Transverse colon (tissue), 4 donors: ENCODE measurements at regions not wholly inside any gene's neighbourhood (a gene's known extent, or its start where the extent isn't known, plus 50 kb on each side); places are given as distances from the start of the nearest gene placed in this dataset.

Experiments
- DNase-seq: peaks from one replicate; pipeline ENCODE4 v3.0.0-alpha.2; 2019
- H3K27ac ChIP-seq, 4 donors: fragments of 200-600 bp; sonication (generic); 2 replicates each; pipeline ENCODE4 v1.5.1; 2016 to 2018; ENCODE audit warnings: inconsistent platforms in 4 of 4
- H3K27me3 ChIP-seq: fragments of 200-600 bp; sonication (generic); 2 replicates; pipeline ENCODE4 v1.5.1; 2017; ENCODE audit warnings: inconsistent platforms
- H3K36me3 ChIP-seq, 4 donors: fragments of 200-600 bp; sonication (generic); 2 replicates each; pipeline ENCODE4 v1.5.1; 2017 to 2019; ENCODE audit warnings: inconsistent platforms in 4 of 4
- H3K4me1 ChIP-seq, 4 donors: fragments of 200-600 bp; sonication (generic); 2 replicates each; pipeline ENCODE4 v1.5.1; 2017 to 2020; ENCODE audit warnings: inconsistent platforms in 4 of 4
- H3K4me3 ChIP-seq, 4 donors: fragments of 200-600 bp; sonication (generic); 1 replicate in 1 of 4; 2 replicates in 3 of 4; pipeline versions ENCODE4 v1.5.1 to v1.6.1; 2017 to 2019; ENCODE audit warnings: inconsistent platforms in 4 of 4
- H3K9me3 ChIP-seq, 2 donors: fragments of 200-600 bp; sonication (generic); 2 replicates each; pipeline ENCODE4 v1.5.1; 2017 to 2019; ENCODE audit warnings: inconsistent platforms in 2 of 2
- CTCF ChIP-seq, 5 experiments: fragments of 200-600 bp in 3 of 5; fragments of 450-650 bp in 2 of 5; sonication (generic) in 3 of 5; IDR thresholded peaks; 1 replicate in 2 of 5; 2 replicates in 3 of 5; pipeline ENCODE4 v1.5.1; 2016 to 2017; ENCODE audit warnings: antibody characterized with exemption in 5 of 5, inconsistent platforms in 3 of 5, mild to moderate bottlenecking in 2 of 5, moderate library complexity in 1 of 5
- EP300 ChIP-seq: sonication (generic); formaldehyde crosslinking; IDR thresholded peaks from one replicate; pipeline ENCODE4 v1.6.1; 2017; ENCODE audit warnings: antibody characterized with exemption, low read depth
- POLR2A ChIP-seq: fragments of 450-650 bp; IDR thresholded peaks from one replicate; pipeline ENCODE4 v1.6.1; 2016; ENCODE audit warnings: antibody characterized with exemption, mild to moderate bottlenecking, moderate library complexity
- POLR2AphosphoS5 ChIP-seq, 3 donors: sonication (generic); formaldehyde crosslinking; IDR thresholded peaks; one replicate each; pipeline ENCODE4 v1.6.1; 2016; ENCODE audit warnings: antibody characterized with exemption in 3 of 3
- WGBS, 2 donors: methylation state at CpG; one replicate each; pipeline ENCODE4 v1.1.5; 2018; ENCODE audit warnings: low coverage in 1 of 2; 5-methylcytosine and 5-hydroxymethylcytosine counted together
- in situ Hi-C, 4 donors: fragments of 200-750 bp; cut with MboI; loops; one replicate each; pipeline versions ENCODE4 v1.15.0 to v1.15.1; 2017; ENCODE audit warnings: low sequenced_read_pairs in 3 of 4, low pct_ligation_motif_present in 1 of 4, low pct_unique_long_range_greater_than_20kb in 1 of 4
- intact Hi-C: fragments of 100-400 bp; cut with DNase I; formaldehyde crosslinking; loops from one replicate; pipeline ENCODE4 v1.15.1; 2023; ENCODE audit warnings: low total_unique reads

- intact Hi-C loops = no loop called here
Observed at GRCh38 chr5:36481454-36482120, 124.8 kb upstream of the SLC1A3 start.

GRCh38 chr5:36482812-36483211 lies 123.6 kb upstream of the SLC1A3 start:
- intact Hi-C loops = no loop called here
- DNase-seq = no peak
- TF ChIP-seq EP300 (no peak), POLR2A (no peak), POLR2AphosphoS5 (IDR thresholded peaks at IDR 0.05) (no peak), CTCF (IDR thresholded peaks at IDR 0.05) (no peak)
- Histone ChIP-seq H3K27me3 (no peaks in the 10 kb centered on the region), H3K36me3 (no peaks in the 10 kb centered on the region), H3K9me3 (no peaks in the 10 kb centered on the region), H3K4me1 (no peaks in the 10 kb centered on the region), H3K4me3 (no peak overlapping the region), H3K27ac (no peak overlapping the region)
- in situ Hi-C loops = no loop called here

More at GRCh38 chr5:36481454-36482120, 124.8 kb upstream of the SLC1A3 start:
- Histone ChIP-seq H3K27me3 (no peaks in the 10 kb centered on the region), H3K36me3 (no peaks in the 10 kb centered on the region), H3K27ac (no peak overlapping the region), H3K9me3 (no peaks in the 10 kb centered on the region), H3K4me1 (no peaks in the 10 kb centered on the region), H3K4me3 (no peak overlapping the region)
- no peak for DNase-seq
- no peak for TF ChIP-seq EP300
- no peak for TF ChIP-seq POLR2AphosphoS5 (IDR thresholded peaks at IDR 0.05)
- in situ Hi-C loops = no loop called here
- WGBS, 2 donors = 57 to 100% methylated on average over 2 to 5 of the region's 5 CpGs

GRCh38 chr5:36489505-36489904 lies 116.9 kb upstream of the SLC1A3 start:
- 80% methylated on average over 5 of the region's 5 CpGs; no CpG with 5 or more reads in 1 of the 2 donors for WGBS, 2 donors
- intact Hi-C loops = no loop called here
- DNase-seq = no peak
- no peak overlapping the region for H3K4me3 ChIP-seq
- no peaks in the 10 kb centered on the region for H3K9me3 ChIP-seq
- no peak overlapping the region for H3K27ac ChIP-seq
- no peaks in the 10 kb centered on the region for H3K4me1 ChIP-seq
- no peak for TF ChIP-seq POLR2AphosphoS5 (IDR thresholded peaks at IDR 0.05)
- TF ChIP-seq POLR2A = no peak
- no peak for TF ChIP-seq CTCF (IDR thresholded peaks at IDR 0.05)
- no peak for TF ChIP-seq EP300
- no peaks in the 10 kb centered on the region for H3K27me3 ChIP-seq
- H3K36me3 ChIP-seq = no peaks in the 10 kb centered on the region
- in situ Hi-C loops = no loop called here

GRCh38 chr5:36491856-36492255 lies 114.5 kb upstream of the SLC1A3 start:
- no peak overlapping the region for H3K27ac ChIP-seq
- DNase-seq = no peak
- H3K4me3 ChIP-seq = no peak overlapping the region
- TF ChIP-seq EP300 = no peak
- TF ChIP-seq CTCF (IDR thresholded peaks at IDR 0.05) = no peak
- TF ChIP-seq POLR2A = no peak
- TF ChIP-seq POLR2AphosphoS5 (IDR thresholded peaks at IDR 0.05) = no peak
- peaks cover 0 to 4% (median 2%) of the 10 kb centered on the region in 4 donors for H3K4me1 ChIP-seq
- WGBS, 2 donors = 23 to 34% methylated on average over 3 to 7 of the region's 7 CpGs
- no peaks in the 10 kb centered on the region for H3K9me3 ChIP-seq
- no peaks in the 10 kb centered on the region for H3K27me3 ChIP-seq
- intact Hi-C loops (no loop called here), in situ Hi-C loops (no loop called here)
- H3K36me3 ChIP-seq = no peaks in the 10 kb centered on the region
